SK-N-SH (cell line): ENCODE measurements at regions not wholly inside any gene's neighbourhood (a gene's known extent, or its start where the extent isn't known, plus 50 kb on each side); places are given as distances from the start of the nearest gene placed in this dataset.

Experiments
- CTCF ChIA-PET: fragments of 300-600, 350-600 bp; formaldehyde crosslinking; extraction: SDS; loops from one replicate; lab custom pipeline; 2021; lab: Yijun Ruan, JAX
- POLR2A ChIA-PET: fragments of 350-600 bp; sonication (Branson Sonifier 250); formaldehyde crosslinking; extraction: SDS; loops from one replicate; lab custom pipeline; 2020; ENCODE audit warnings: antibody characterized with exemption, inconsistent platforms; lab: Yijun Ruan, JAX
- DNase-seq: peaks from one replicate; pipeline ENCODE4 v3.0.0; 2012
- H2AFZ ChIP-seq: fragments of 200-600 bp; sonication (generic); 2 replicates; pipeline ENCODE4 v1.8.1; 2016; ENCODE audit warnings: antibody characterized with exemption, mild to moderate bottlenecking, low read depth
- H3F3A ChIP-seq: fragments of 200-600 bp; sonication (generic); replicated peaks from 2 replicates; pipeline ENCODE3; 2016; ENCODE audit warnings: antibody characterized with exemption, mild to moderate bottlenecking; ENCODE audit not compliant: insufficient read depth
- H3K27ac ChIP-seq, 2 experiments: fragments of 200-500 bp in 1 of 2; fragments of 200-600 bp in 1 of 2; sonication (Bioruptor generic) in 1 of 2; sonication (generic), shearing (Covaris generic) in 1 of 2; 2 replicates each; pipeline versions ENCODE4 v1.5.1 to v1.6.1; 2014 to 2016; ENCODE audit warnings: low read depth in 2 of 2, inconsistent platforms in 1 of 2, low read length in 1 of 2, mild to moderate bottlenecking in 1 of 2, mixed read lengths in 1 of 2
- H3K27me3 ChIP-seq: fragments of 200-600 bp; sonication (generic), shearing (Covaris generic); 2 replicates; pipeline ENCODE4 v1.6.1; 2016; ENCODE audit warnings: mixed run types; ENCODE audit not compliant: insufficient read depth
- H3K36me3 ChIP-seq, 2 experiments: fragments of 200-500 bp in 1 of 2; fragments of 200-600 bp in 1 of 2; sonication (Bioruptor generic) in 1 of 2; sonication (generic) in 1 of 2; replicated peaks in 1 of 2; 2 replicates each; pipeline versions ENCODE3 to v1.5.1; 2014 to 2016; ENCODE audit warnings: low read length in 1 of 2, mild to moderate bottlenecking in 1 of 2; ENCODE audit not compliant: insufficient read depth in 2 of 2, control insufficient read depth in 1 of 2
- H3K4me1 ChIP-seq, 2 experiments: fragments of 200-500 bp in 1 of 2; fragments of 200-600 bp in 1 of 2; sonication (Bioruptor generic) in 1 of 2; sonication (generic), shearing (Covaris generic) in 1 of 2; 2 replicates each; pipeline versions ENCODE4 v1.5.1 to v1.6.1; 2014 to 2016; ENCODE audit warnings: low read depth in 1 of 2, low read length in 1 of 2, mixed run types in 1 of 2; ENCODE audit not compliant: insufficient read depth in 2 of 2, control insufficient read depth in 1 of 2
- H3K4me2 ChIP-seq: fragments of 200-600 bp; sonication (generic), shearing (Covaris generic); 2 replicates; pipeline ENCODE4 v1.6.1; 2017; ENCODE audit warnings: mixed run types
- H3K4me3 ChIP-seq, 2 experiments: fragments of 200-500 bp in 1 of 2; fragments of 200-600 bp in 1 of 2; sonication (Bioruptor generic) in 1 of 2; sonication (generic), shearing (Covaris generic) in 1 of 2; 2 replicates each; pipeline versions ENCODE4 v1.5.1 to v1.8.1; 2014 to 2016; ENCODE audit warnings: low read depth in 2 of 2, inconsistent platforms in 1 of 2, low read length in 1 of 2, mild to moderate bottlenecking in 1 of 2, mixed read lengths in 1 of 2, moderate library complexity in 1 of 2
- H3K79me2 ChIP-seq: fragments of 200-600 bp; sonication (generic); 2 replicates; pipeline ENCODE4 v1.8.1; 2017; ENCODE audit warnings: mild to moderate bottlenecking; ENCODE audit not compliant: insufficient read depth
- H3K9ac ChIP-seq: fragments of 200-600 bp; sonication (generic); 2 replicates; pipeline ENCODE4 v1.6.1; 2017; ENCODE audit warnings: mixed run types
- H3K9me2 ChIP-seq: fragments of 200-600 bp; sonication (generic); 2 replicates; pipeline ENCODE4 v1.6.1; 2017; ENCODE audit warnings: mixed run types
- H3K9me3 ChIP-seq: fragments of 200-600 bp; sonication (generic); 2 replicates; pipeline ENCODE4 v1.6.1; 2017; ENCODE audit warnings: mixed run types, mild to moderate bottlenecking, moderate library complexity
- H4K20me1 ChIP-seq: fragments of 200-600 bp; sonication (generic); 2 replicates; pipeline ENCODE4 v1.6.1; 2017; ENCODE audit warnings: mild to moderate bottlenecking, mixed run types; ENCODE audit not compliant: insufficient read depth
- CHD2 ChIP-seq: fragments of 150-350 bp; IDR thresholded peaks from 2 replicates; pipeline ENCODE4 v1.6.1; 2018; ENCODE audit warnings: low read length; ENCODE audit not compliant: partially characterized antibody
- ELF1 ChIP-seq: IDR thresholded peaks from 2 replicates; pipeline ENCODE4 v1.4.0; 2012
- EP300 ChIP-seq, 2 experiments: IDR thresholded peaks; 2 replicates each; pipeline versions ENCODE4 v1.4.0 to v1.6.1; 2012; ENCODE audit warnings: borderline replicate concordance in 1 of 2, low read depth in 1 of 2, low read length in 1 of 2
- EZH2phosphoT487 ChIP-seq: fragments of 200-600 bp; sonication (generic); IDR thresholded peaks from 2 replicates; pipeline ENCODE4 v1.6.1; 2017; ENCODE audit warnings: low read depth, mixed run types, mild to moderate bottlenecking, antibody characterized with exemption, moderate library complexity, borderline replicate concordance
- FOSL2 ChIP-seq: IDR thresholded peaks from 2 replicates; pipeline ENCODE4 v1.4.0; 2012; ENCODE audit warnings: low read depth, mild to moderate bottlenecking, moderate library complexity, borderline replicate concordance
- FOXJ3 ChIP-seq: sonication (generic); formaldehyde crosslinking; IDR thresholded peaks from 2 replicates; pipeline ENCODE4 v1.5.1; 2020; ENCODE audit warnings: mild to moderate bottlenecking, missing genetic modification reagents
- FOXM1 ChIP-seq: IDR thresholded peaks from 2 replicates; pipeline ENCODE4 v1.4.0; 2012; ENCODE audit warnings: low read depth, mild to moderate bottlenecking
- GABPA ChIP-seq: IDR thresholded peaks from 2 replicates; pipeline ENCODE4 v1.4.0; 2012; ENCODE audit warnings: low read depth, mild to moderate bottlenecking
- GATA2 ChIP-seq: sonication (generic); formaldehyde crosslinking; IDR thresholded peaks from 2 replicates; pipeline ENCODE4 v1.5.0; 2020; ENCODE audit warnings: mild to moderate bottlenecking, missing genetic modification reagents
- JUND ChIP-seq: IDR thresholded peaks from 2 replicates; pipeline ENCODE4 v1.4.0; 2012
- NRF1 ChIP-seq: IDR thresholded peaks from 2 replicates; pipeline ENCODE4 v1.6.1; 2012; ENCODE audit warnings: low read depth, mild to moderate bottlenecking, low read length
- POLR2AphosphoS5 ChIP-seq: IDR thresholded peaks from 2 replicates; pipeline ENCODE4 v1.6.1; 2012; ENCODE audit warnings: low read depth, low read length
- RCOR1 ChIP-seq: fragments of 150-350 bp; IDR thresholded peaks from 2 replicates; pipeline ENCODE4 v1.6.1; 2017; ENCODE audit warnings: antibody characterized with exemption, low read length
- RFX5 ChIP-seq: IDR thresholded peaks from 2 replicates; pipeline ENCODE4 v1.6.1; 2012; ENCODE audit warnings: mild to moderate bottlenecking, improper control_type of control experiment, low read length
- RXRA ChIP-seq: IDR thresholded peaks from 2 replicates; pipeline ENCODE4 v1.4.0; 2012; ENCODE audit warnings: low read depth, mild to moderate bottlenecking, borderline replicate concordance
- SIN3A ChIP-seq: IDR thresholded peaks from 2 replicates; pipeline ENCODE4 v1.6.1; 2012; ENCODE audit warnings: low read depth, mild to moderate bottlenecking, low read length, moderate library complexity, borderline replicate concordance
- TAF1 ChIP-seq: IDR thresholded peaks from 2 replicates; pipeline ENCODE4 v1.6.1; 2012; ENCODE audit warnings: low read depth, mild to moderate bottlenecking, low read length, moderate library complexity, borderline replicate concordance
- TEAD4 ChIP-seq: IDR thresholded peaks from 2 replicates; pipeline ENCODE4 v1.4.0; 2012; ENCODE audit warnings: mild to moderate bottlenecking, borderline replicate concordance; ENCODE audit not compliant: insufficient read depth
- USF2 ChIP-seq: fragments of 150-350 bp; IDR thresholded peaks from 2 replicates; pipeline ENCODE4 v1.6.1; 2017; ENCODE audit warnings: antibody characterized with exemption, low read length, low read depth, borderline replicate concordance
- WGBS: methylation state at CpG from one replicate; pipeline ENCODE4 v1.1.6; 2017; ENCODE audit warnings: low lambda C conversion rate; 5-methylcytosine and 5-hydroxymethylcytosine counted together
- TF ChIP-seq, protein P1 (sequence below): IDR thresholded peaks from 2 replicates; pipeline ENCODE4 v1.6.1; 2012; ENCODE audit warnings: mild to moderate bottlenecking, low read depth, low read length, moderate library complexity
- TF ChIP-seq, protein P2 (sequence below): IDR thresholded peaks from 2 replicates; pipeline ENCODE4 v1.4.0; 2012; ENCODE audit warnings: low read depth

DNA sequence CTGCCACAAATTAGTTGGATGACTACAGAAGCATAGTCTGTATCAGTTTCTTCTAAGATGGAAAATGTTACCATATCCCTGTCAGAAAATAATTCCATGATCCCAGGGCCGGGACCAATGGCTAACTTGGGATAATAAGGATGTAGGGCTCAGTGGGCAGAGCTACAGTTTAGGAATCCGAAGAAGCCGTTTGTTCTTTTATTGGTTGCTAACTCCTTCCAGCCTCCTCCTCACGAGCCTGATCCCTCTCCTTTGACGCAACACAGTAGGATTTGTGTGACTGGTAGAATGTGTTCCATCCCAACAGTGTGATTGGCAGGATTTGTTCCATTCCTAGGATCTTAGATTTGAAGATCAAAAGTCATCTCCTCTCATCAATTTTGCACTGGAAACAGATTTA lies 496.9 kb downstream of the AGTPBP1 start:
- Histone ChIP-seq H3F3A (no peaks in the 10 kb centered on the region), H3K4me3 (no peak overlapping the region), H3K27me3 (no peaks in the 10 kb centered on the region), H3K27ac (no peak overlapping the region), H3K9me2 (no peaks in the 10 kb centered on the region), H3K9ac (no peak overlapping the region), H3K79me2 (no peaks in the 10 kb centered on the region), H3K4me2 (no peak overlapping the region), H3K4me1 (peaks cover 0 to 6% of the 10 kb centered on the region in 2 experiments; a peak in 2 of 4 replicates), H3K36me3 (no peaks in the 10 kb centered on the region), H4K20me1 (no peaks in the 10 kb centered on the region), H3K9me3 (no peaks in the 10 kb centered on the region), H2AFZ (no peak overlapping the region)
- CTCF ChIA-PET, result interaction anchor here (1.4 kb wide), 1 partner anchor 9 kb away, joined by 3 read pairs; no protein-coding TSS in a partner anchor
- no peak for DNase-seq
- no peak for TF ChIP-seq RFX5
- no peak for TF ChIP-seq FOXM1
- TF ChIP-seq NRF1, result no peak
- TF ChIP-seq GABPA, result no peak
- TF ChIP-seq CHD2, result no peak
- no peak for TF ChIP-seq JUND
- TF ChIP-seq FOXJ3 (CRISPR knock-in tag), result no peak
- TF ChIP-seq GATA2, result no peak
- no peak for TF ChIP-seq FOSL2
- TF ChIP-seq EP300 (IDR thresholded peaks at IDR 0.05; ENCODE audit: borderline replicate concordance in 1 of 2, low read depth in 1 of 2, low read length in 1 of 2), result no peak
- TF ChIP-seq TEAD4, result no peak
- POLR2A ChIA-PET, result no interaction called here
- WGBS, result 61% methylated on average over 5 of the region's 5 CpGs

- Histone ChIP-seq H3K36me3 (no peaks in the 10 kb centered on the region), H3K4me2 (no peak overlapping the region), H3K9ac (no peak overlapping the region), H3K9me3 (no peaks in the 10 kb centered on the region), H3K27ac (no peak overlapping the region), H2AFZ (no peak overlapping the region), H3K79me2 (no peaks in the 10 kb centered on the region), H3K4me1 (peaks cover 0 to 6% of the 10 kb centered on the region in 2 experiments; a peak in 2 of 4 replicates), H3K9me2 (no peaks in the 10 kb centered on the region), H3K27me3 (no peaks in the 10 kb centered on the region), H4K20me1 (no peaks in the 10 kb centered on the region), H3K4me3 (no peak overlapping the region), H3F3A (no peaks in the 10 kb centered on the region)
- no peak for DNase-seq
- TF ChIP-seq USF2, result no peak
- TF ChIP-seq FOXJ3 (CRISPR knock-in tag), result no peak
- TF ChIP-seq POLR2AphosphoS5, result no peak
- no peak for TF ChIP-seq TAF1
- TF ChIP-seq RCOR1, result no peak
- no peak for TF ChIP-seq ELF1
- TF ChIP-seq RXRA, result no peak
- TF ChIP-seq, protein P1, sequence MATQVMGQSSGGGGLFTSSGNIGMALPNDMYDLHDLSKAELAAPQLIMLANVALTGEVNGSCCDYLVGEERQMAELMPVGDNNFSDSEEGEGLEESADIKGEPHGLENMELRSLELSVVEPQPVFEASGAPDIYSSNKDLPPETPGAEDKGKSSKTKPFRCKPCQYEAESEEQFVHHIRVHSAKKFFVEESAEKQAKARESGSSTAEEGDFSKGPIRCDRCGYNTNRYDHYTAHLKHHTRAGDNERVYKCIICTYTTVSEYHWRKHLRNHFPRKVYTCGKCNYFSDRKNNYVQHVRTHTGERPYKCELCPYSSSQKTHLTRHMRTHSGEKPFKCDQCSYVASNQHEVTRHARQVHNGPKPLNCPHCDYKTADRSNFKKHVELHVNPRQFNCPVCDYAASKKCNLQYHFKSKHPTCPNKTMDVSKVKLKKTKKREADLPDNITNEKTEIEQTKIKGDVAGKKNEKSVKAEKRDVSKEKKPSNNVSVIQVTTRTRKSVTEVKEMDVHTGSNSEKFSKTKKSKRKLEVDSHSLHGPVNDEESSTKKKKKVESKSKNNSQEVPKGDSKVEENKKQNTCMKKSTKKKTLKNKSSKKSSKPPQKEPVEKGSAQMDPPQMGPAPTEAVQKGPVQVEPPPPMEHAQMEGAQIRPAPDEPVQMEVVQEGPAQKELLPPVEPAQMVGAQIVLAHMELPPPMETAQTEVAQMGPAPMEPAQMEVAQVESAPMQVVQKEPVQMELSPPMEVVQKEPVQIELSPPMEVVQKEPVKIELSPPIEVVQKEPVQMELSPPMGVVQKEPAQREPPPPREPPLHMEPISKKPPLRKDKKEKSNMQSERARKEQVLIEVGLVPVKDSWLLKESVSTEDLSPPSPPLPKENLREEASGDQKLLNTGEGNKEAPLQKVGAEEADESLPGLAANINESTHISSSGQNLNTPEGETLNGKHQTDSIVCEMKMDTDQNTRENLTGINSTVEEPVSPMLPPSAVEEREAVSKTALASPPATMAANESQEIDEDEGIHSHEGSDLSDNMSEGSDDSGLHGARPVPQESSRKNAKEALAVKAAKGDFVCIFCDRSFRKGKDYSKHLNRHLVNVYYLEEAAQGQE, result no peak
- no peak for TF ChIP-seq JUND
- TF ChIP-seq, protein P2, sequence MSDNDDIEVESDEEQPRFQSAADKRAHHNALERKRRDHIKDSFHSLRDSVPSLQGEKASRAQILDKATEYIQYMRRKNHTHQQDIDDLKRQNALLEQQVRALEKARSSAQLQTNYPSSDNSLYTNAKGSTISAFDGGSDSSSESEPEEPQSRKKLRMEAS, result no peak
- TF ChIP-seq EZH2phosphoT487, result no peak
- no peak for TF ChIP-seq SIN3A
- TF ChIP-seq FOSL2, result no peak
- ChIA-PET CTCF (no interaction called here), POLR2A (no interaction called here)
- 59% methylated on average over 3 of the region's 3 CpGs for WGBS
Observed at GRCh38 chr9:85243977-85244376, 497.8 kb downstream of the AGTPBP1 start.
